ENCODE measurements at regions not wholly inside any gene's neighbourhood (a gene's known extent, or its start where the extent isn't known, plus 50 kb on each side); places are given as distances from the start of the nearest gene placed in this dataset.

GRCh38 chr14:105878125-105878524, 351.7 kb downstream of the TMEM121 start:
- Histone ChIP-seq H3K9me3 (ENCODE audit: low read length) (no peaks in the 10 kb centered on the region), H2AFZ (ENCODE audit: low read length) (no peak overlapping the region), H4K20me1 (ENCODE audit: insufficient read depth, low read length) (no peaks in the 10 kb centered on the region), H3K4me2 (ENCODE audit: low read depth, low read length) (no peak overlapping the region), H3K4me1 (ENCODE audit: insufficient read depth, low read length) (no peaks in the 10 kb centered on the region), H3K27me3 (ENCODE audit: control insufficient read depth in 1 of 2, insufficient read depth in 2 of 2, low read length in 2 of 2) (peaks cover 8 to 42% of the 10 kb centered on the region in 2 experiments; a peak in 4 of 5 replicates), H3K4me3 (replicated peaks in 1 of 3; ENCODE audit: insufficient read depth in 1 of 3, low read depth in 2 of 3, low read length in 3 of 3) (no peak overlapping the region), H3K9ac (ENCODE audit: insufficient read depth, low read depth, low read length) (no peak overlapping the region), H3K36me3 (replicated peaks in 1 of 2; ENCODE audit: control insufficient read depth in 1 of 2, insufficient read depth in 2 of 2, low read length in 2 of 2) (no peaks in the 10 kb centered on the region), H3K79me2 (ENCODE audit: insufficient read depth, low read length) (no peaks in the 10 kb centered on the region), H3K27ac (ENCODE audit: extremely low read length, insufficient read depth, low read length) (no peak overlapping the region)
- CTCF ChIA-PET (ENCODE audit: low intra/inter-chr PET ratio, low total read pairs): no interaction called here
- no TSS peak for BruUV-seq (replicated peaks)
- POLR2A ChIA-PET: no interaction called here
- 0% methylated on average over 6 of the region's 12 CpGs for WGBS (ENCODE audit: low lambda C conversion rate)
- in situ Hi-C loops (cut with HindIII; ENCODE audit: extremely low pct_ligation_motif_present, low pct_unique_long_range_greater_than_20kb): no loop called here
- intact Hi-C loops (cut with micrococcal nuclease; ENCODE audit: unreplicated experiment): no loop called here
- ATAC-seq (no peak), FAIRE-seq (no peak), DNase-seq (ENCODE audit: low spot score) (no peak)
- no peak for TF ChIP-seq DNMT3B (CRISPR knock-in tag; conservative IDR thresholded peaks at IDR 0.05)
- TF ChIP-seq ZBTB34 (CRISPR knock-in tag; IDR thresholded peaks at IDR 0.05): no peak
- no peak for TF ChIP-seq ZNF12 (CRISPR knock-in tag; IDR thresholded peaks at IDR 0.05)
- TF ChIP-seq, protein P1, sequence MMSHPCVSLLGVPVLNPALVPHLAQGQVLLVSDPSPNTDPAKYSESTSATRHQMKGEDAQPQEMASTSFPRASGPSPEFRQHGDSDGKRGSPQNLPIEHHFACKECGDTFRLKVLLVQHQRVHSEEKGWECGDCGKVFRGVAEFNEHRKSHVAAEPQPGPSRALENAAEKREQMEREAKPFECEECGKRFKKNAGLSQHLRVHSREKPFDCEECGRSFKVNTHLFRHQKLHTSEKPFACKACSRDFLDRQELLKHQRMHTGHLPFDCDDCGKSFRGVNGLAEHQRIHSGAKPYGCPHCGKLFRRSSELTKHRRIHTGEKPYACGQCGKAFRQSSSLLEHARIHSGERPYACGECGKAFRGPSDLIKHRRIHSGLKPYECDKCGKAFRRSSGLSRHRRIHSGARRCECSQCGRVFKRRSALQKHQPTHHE (CRISPR knock-in tag; IDR thresholded peaks at IDR 0.05; ENCODE audit: borderline replicate concordance): no peak
- TF ChIP-seq, protein P2, sequence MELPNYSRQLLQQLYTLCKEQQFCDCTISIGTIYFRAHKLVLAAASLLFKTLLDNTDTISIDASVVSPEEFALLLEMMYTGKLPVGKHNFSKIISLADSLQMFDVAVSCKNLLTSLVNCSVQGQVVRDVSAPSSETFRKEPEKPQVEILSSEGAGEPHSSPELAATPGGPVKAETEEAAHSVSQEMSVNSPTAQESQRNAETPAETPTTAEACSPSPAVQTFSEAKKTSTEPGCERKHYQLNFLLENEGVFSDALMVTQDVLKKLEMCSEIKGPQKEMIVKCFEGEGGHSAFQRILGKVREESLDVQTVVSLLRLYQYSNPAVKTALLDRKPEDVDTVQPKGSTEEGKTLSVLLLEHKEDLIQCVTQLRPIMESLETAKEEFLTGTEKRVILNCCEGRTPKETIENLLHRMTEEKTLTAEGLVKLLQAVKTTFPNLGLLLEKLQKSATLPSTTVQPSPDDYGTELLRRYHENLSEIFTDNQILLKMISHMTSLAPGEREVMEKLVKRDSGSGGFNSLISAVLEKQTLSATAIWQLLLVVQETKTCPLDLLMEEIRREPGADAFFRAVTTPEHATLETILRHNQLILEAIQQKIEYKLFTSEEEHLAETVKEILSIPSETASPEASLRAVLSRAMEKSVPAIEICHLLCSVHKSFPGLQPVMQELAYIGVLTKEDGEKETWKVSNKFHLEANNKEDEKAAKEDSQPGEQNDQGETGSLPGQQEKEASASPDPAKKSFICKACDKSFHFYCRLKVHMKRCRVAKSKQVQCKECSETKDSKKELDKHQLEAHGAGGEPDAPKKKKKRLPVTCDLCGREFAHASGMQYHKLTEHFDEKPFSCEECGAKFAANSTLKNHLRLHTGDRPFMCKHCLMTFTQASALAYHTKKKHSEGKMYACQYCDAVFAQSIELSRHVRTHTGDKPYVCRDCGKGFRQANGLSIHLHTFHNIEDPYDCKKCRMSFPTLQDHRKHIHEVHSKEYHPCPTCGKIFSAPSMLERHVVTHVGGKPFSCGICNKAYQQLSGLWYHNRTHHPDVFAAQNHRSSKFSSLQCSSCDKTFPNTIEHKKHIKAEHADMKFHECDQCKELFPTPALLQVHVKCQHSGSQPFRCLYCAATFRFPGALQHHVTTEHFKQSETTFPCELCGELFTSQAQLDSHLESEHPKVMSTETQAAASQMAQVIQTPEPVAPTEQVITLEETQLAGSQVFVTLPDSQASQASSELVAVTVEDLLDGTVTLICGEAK (IDR thresholded peaks at IDR 0.05): no peak
- TF ChIP-seq, protein P2 (CRISPR knock-in tag; IDR thresholded peaks at IDR 0.05): no peak
- TF ChIP-seq KLF9 (CRISPR knock-in tag; IDR thresholded peaks at IDR 0.05; ENCODE audit: low read depth): no peak
- no peak for TF ChIP-seq ZNF451 (CRISPR knock-in tag; IDR thresholded peaks at IDR 0.05)
- TF ChIP-seq WIZ (CRISPR knock-in tag; IDR thresholded peaks at IDR 0.05): no peak
- TF ChIP-seq ZNF749 (CRISPR knock-in tag; IDR thresholded peaks at IDR 0.05; ENCODE audit: borderline replicate concordance): no peak
- TF ChIP-seq, protein P3, sequence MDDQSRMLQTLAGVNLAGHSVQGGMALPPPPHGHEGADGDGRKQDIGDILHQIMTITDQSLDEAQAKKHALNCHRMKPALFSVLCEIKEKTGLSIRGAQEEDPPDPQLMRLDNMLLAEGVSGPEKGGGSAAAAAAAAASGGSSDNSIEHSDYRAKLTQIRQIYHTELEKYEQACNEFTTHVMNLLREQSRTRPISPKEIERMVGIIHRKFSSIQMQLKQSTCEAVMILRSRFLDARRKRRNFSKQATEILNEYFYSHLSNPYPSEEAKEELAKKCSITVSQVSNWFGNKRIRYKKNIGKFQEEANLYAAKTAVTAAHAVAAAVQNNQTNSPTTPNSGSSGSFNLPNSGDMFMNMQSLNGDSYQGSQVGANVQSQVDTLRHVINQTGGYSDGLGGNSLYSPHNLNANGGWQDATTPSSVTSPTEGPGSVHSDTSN (CRISPR knock-in tag; IDR thresholded peaks at IDR 0.05; ENCODE audit: borderline replicate concordance): no peak

Data from HepG2 (cell line).